MM.1S (cell line): ENCODE measurements at regions not wholly inside any gene's neighbourhood (a gene's known extent, or its start where the extent isn't known, plus 50 kb on each side); places are given as distances from the start of the nearest gene placed in this dataset.

Source experiments
- CTCF ChIP-seq: fragments of 300-600 bp; sonication (generic); IDR thresholded peaks from 2 replicates; pipeline ENCODE4 v1.5.1; 2016; ENCODE audit warnings: antibody characterized with exemption, low read length, mixed read lengths
- EZH2 ChIP-seq: fragments of 300-600 bp; sonication (generic); optimal IDR thresholded peaks from 2 replicates; pipeline ENCODE3; 2017; ENCODE audit warnings: low read depth, mild to moderate bottlenecking, antibody characterized with exemption, low read length, mixed read lengths
- EZH2phosphoT487 ChIP-seq: fragments of 300-600 bp; sonication (generic); IDR thresholded peaks from 2 replicates; pipeline ENCODE4 v1.6.1; 2018; ENCODE audit warnings: antibody characterized with exemption, low read length

GRCh38 chr12:63304887-63305316 lies 153.9 kb upstream of the AVPR1A start:
- TF ChIP-seq CTCF, result no peak
- no peak for TF ChIP-seq EZH2
- TF ChIP-seq EZH2phosphoT487, result no peak
